Effector CD8-positive, alpha-beta T cell (primary cell): ENCODE measurements at regions not wholly inside any gene's neighbourhood (a gene's known extent, or its start where the extent isn't known, plus 50 kb on each side); places are given as distances from the start of the nearest gene placed in this dataset.
"Not testable (repeated sequence)": the region's sequence is repeated elsewhere in the genome, so short reads cannot be mapped to it uniquely, and the experiment has no call there.

Experiments used
- DNase-seq: peaks from one replicate; lab custom pipeline; 2025; lab: John Stamatoyannopoulos, UW

GRCh38 chr2:84052043-84052442 is 407.0 kb downstream of the SUCLG1 start:
- no peak for DNase-seq

GRCh38 chr2:84048964-84049363 is 410.1 kb downstream of the SUCLG1 start:
- DNase-seq, result no peak

- no peak for DNase-seq
These were observed 417.6 kb downstream of the SUCLG1 start for GRCh38 chr2:84041506-84041905.

- no peak for DNase-seq
These were observed 418.8 kb downstream of the SUCLG1 start for GRCh38 chr2:84040281-84040680.

GRCh38 chr2:84038866-84039265 is 420.2 kb downstream of the SUCLG1 start:
- no peak for DNase-seq

GRCh38 chr2:84033347-84033974 is 425.6 kb downstream of the SUCLG1 start:
- no peak for DNase-seq

GRCh38 chr2:84031312-84032050 is 427.6 kb downstream of the SUCLG1 start:
- no peak for DNase-seq

- DNase-seq, result no peak
These were observed 429.0 kb downstream of the SUCLG1 start for GRCh38 chr2:84029903-84030575.

GRCh38 chr2:84026818-84027217 is 432.3 kb downstream of the SUCLG1 start:
- no peak for DNase-seq

GRCh38 chr2:84022810-84023431 is 436.2 kb downstream of the SUCLG1 start:
- DNase-seq, result no peak

- DNase-seq, result no peak
These were observed 442.1 kb downstream of the SUCLG1 start for GRCh38 chr2:84017010-84017409.

GRCh38 chr2:84016183-84016582 is 442.9 kb downstream of the SUCLG1 start:
- no peak for DNase-seq

GRCh38 chr2:83997889-83998288 is 461.2 kb downstream of the SUCLG1 start:
- DNase-seq, result no peak

- no peak for DNase-seq
These were observed 464.4 kb downstream of the SUCLG1 start for GRCh38 chr2:83994633-83995179.

- DNase-seq, result no peak
These were observed 465.0 kb downstream of the SUCLG1 start for GRCh38 chr2:83993873-83994632.

- DNase-seq, result no peak
These were observed 467.1 kb downstream of the SUCLG1 start for GRCh38 chr2:83991992-83992391.

- DNase-seq, result no peak
These were observed 468.4 kb downstream of the SUCLG1 start for GRCh38 chr2:83990636-83991035.

- DNase-seq, result not testable (repeated sequence)
These were observed 482.5 kb downstream of the SUCLG1 start for GRCh38 chr2:83976628-83977027.

- DNase-seq, result no peak
These were observed 487.0 kb downstream of the SUCLG1 start for GRCh38 chr2:83972128-83972527.

GRCh38 chr2:83971547-83971946 is 487.5 kb downstream of the SUCLG1 start:
- DNase-seq, result no peak

GRCh38 chr2:83970217-83970929 is 488.7 kb downstream of the SUCLG1 start:
- DNase-seq, result no peak
